ENCODE measurements at regions not wholly inside any gene's neighbourhood (a gene's known extent, or its start where the extent isn't known, plus 50 kb on each side); places are given as distances from the start of the nearest gene placed in this dataset.

GRCh38 chr1:47660622-47661021 is 222.8 kb downstream of the FOXD2 start:
- DNase-seq (ENCODE audit: low spot score) = no peak

GRCh38 chr1:47661040-47661439 is 223.2 kb downstream of the FOXD2 start:
- DNase-seq (ENCODE audit: low spot score) = peak; percentile 35

GRCh38 chr1:47662068-47662467 is 224.2 kb downstream of the FOXD2 start:
- DNase-seq (ENCODE audit: low spot score) = no peak

- DNase-seq (ENCODE audit: low spot score) = peak; percentile 17
Observed at GRCh38 chr1:47663286-47663685, 225.4 kb downstream of the FOXD2 start.

DNA sequence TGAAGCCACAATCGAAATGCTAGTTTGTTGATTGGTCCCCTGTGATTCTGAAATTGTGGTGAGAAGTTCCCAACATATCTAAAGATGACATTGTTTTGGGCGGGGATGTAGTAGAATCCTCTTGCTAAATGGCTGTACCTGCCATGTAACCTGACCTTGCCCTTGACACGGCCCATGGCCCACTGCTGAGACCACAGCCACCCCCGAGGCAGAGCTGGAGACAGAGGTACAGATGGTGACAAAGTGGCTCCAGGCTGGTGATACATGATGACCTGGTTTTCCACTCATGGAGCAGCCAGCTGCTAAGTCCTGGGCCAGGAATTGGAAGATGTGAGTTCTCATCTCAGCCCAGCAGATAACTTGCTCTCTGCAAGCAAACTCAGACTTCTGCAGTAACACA is 226.5 kb downstream of the FOXD2 start:
- peak; percentile 20 for DNase-seq (ENCODE audit: low spot score)

DNA sequence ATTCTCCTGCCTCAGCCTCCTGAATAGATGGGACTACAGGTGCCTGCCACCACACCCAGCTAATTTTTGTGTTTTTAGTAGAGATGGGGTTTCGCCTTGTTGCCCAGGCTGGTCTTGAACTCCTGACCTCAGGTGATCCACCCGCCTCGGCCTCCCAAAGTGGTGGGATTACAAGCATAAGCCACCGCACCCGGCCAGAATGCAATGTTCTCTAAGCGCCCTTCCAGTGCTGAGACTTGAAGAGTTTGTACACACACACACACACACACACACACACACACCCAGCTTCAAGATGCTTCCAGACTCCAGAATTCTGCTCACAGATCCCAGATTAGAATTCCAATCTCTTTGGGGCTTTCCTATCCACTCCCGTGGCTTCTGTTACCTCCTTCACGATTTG is 227.1 kb downstream of the FOXD2 start:
- peak; percentile 19 for DNase-seq (ENCODE audit: low spot score)

DNA sequence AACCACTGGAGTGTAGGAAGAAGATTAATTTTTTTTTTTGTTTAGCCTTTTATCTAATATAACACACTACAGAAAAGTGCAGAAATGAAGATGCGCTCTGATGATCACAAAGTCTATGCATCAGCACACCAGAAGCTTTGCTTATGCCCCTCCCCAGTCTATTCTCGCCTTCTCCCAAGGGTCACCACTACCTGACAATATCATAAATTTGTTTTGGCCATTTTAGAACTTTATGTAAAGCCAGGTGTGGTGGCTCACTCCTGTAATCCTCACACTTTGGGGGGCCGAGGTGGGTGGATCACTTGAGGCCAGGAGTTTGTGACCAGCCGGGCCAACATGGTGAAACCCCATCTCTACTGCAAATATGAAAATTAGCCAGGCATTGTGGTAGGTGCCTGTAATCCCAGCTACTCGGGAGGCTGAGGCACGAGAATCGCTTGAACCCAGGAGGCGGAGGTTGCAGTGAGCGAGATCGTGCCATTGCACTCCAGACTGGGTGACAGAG is 231.3 kb downstream of the FOXD2 start:
- DNase-seq (ENCODE audit: low spot score) = no peak

DNA sequence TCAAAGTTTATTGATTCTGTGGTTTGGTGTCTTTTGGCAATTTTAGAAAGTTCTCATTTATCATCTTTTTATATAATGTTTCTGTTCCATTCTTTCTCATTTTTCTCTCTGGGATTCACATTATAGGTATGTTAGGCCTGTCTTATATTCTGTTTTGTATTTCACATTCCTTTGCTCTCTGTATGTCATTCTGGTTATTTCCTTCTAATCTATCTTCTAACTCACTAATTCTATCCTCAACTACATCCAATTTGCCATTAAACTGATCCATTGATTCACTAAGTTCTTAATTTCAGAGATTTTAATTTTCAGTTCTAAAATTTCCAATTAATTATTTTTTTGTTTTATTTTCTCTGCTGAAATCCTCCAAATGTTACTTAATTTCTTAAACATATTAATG is 234.8 kb downstream of the FOXD2 start:
- DNase-seq (ENCODE audit: low spot score) = no peak

GRCh38 chr1:47674189-47674588 is 236.3 kb downstream of the FOXD2 start:
- no peak for DNase-seq (ENCODE audit: low spot score)

GRCh38 chr1:47675047-47675675 is 237.3 kb downstream of the FOXD2 start:
- peak; percentile 23 for DNase-seq (ENCODE audit: low spot score)

- DNase-seq (ENCODE audit: low spot score) = peak; percentile 29
Observed at GRCh38 chr1:47675721-47676120, 237.9 kb downstream of the FOXD2 start.

DNA sequence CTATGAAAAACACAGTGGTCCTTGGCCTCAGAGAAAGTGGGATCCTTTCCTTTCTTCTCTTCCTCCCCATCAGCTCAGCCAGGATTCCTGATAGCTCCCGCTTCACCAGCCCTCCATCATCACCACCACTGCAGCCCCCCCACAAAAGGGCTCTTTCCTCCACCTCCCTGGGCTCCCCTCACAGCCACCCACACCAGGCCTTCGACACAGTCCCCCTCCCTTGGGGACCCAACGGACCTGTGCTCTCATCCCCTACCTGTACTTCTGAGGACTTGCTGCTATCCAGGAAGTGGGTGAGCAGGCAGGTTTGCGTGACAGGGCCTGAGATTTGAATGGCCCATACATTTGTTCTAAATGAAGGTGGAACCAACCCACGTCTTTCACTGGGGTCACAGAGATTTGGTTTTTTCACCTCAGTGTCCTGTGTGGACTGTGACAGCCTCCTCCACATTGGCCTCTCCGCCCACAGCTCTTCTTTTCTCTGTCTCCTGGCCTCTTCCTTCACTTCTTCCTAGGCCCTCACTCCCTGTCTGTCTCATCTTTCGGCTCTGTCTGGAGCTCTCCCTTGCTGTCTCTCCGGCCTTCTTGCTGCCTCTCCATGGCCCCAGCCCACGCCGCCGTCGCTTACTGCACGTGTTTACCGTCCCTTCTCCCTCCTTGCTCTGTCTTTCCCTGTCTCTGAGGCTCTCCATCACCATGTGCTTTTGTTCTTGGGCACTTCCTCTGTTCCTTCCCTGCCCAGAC is 238.6 kb downstream of the FOXD2 start:
- DNase-seq (ENCODE audit: low spot score) = peak; percentile 36

DNA sequence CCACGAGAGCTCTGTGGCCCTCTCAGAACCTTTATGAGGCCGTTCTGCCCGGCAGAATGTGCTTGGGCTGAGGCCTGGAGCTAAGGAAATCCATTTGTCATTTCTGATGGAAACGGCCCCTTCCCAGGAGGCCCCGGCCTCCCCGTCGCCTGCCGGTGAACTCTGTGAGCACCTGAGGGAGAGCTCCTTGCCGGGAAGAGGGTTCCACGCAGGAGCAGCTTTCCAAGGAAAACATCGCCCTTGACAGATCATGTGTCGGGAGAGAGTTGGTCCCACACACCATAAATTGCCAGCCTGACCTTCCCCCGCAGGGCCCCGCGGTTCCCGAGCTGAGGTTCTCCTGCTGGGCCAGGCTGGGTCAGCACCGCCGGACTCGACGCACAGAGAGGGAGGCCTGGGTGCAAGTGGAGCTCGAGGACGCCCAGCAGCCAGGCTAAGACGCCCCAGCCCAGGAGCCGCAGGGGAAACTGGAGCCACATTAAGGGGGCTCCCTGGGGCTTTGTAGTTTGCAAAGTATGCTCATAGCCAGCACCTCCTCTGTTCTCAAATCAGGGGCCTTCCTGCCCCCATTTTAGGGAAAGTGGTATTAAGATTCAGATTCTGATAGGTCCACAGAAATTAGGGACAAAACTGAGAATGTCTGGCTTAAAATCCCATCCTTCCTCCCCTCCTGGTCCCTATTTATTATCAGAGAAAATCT is 239.5 kb downstream of the FOXD2 start:
- DNase-seq (ENCODE audit: low spot score) = peak; percentile 39

DNA sequence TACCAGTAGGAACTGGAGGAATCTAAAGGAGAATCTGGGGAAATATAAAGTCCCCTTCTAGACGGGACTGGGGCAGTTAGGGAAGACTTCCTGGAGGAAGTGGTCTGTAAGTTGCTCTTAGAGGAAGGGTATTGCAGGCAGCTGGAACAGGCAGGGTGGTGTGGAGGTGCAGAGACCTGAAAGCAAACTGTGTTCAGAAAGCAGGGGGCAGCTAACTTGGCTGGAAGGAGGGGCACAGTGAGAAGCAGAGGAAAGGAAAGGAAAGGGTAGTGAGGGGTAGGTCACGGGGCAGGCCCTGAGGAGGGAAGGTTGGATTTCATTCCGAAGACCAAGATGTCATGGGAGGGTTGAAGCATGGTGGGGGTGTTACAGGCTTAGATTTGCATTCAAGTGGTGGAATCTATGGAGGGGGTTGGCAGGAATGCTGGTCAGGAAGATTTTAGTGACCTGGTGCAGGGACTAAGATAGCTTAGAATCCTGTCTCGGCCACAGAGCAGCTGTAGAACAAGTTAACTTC is 240.7 kb downstream of the FOXD2 start:
- DNase-seq (ENCODE audit: low spot score) = peak; percentile 26

- peak; percentile 37 for DNase-seq (ENCODE audit: low spot score)
Observed at GRCh38 chr1:47679301-47679791, 241.5 kb downstream of the FOXD2 start.

DNA sequence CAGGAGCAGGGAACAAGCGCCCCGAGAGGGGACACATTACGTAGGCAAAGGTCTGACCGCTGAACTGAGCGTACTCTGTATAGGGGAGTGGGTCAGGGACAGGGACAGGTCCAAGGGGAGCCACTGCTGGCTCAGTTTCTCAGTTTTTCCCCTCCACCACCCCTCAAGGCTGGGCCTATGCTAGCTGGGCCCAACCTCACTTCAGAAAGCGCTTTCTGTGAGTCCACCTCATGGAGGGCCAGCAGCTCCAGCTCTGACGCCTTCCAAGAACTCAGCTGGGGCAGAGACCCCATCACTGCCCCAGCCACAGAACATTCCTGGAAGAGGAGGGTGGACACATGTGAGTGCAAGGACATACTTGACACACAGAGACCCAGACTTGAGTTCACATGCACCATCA is 242.0 kb downstream of the FOXD2 start:
- peak; percentile 28 for DNase-seq (ENCODE audit: low spot score)

GRCh38 chr1:47680815-47681475 is 243.1 kb downstream of the FOXD2 start:
- peak; percentile 34 for DNase-seq (ENCODE audit: low spot score)

DNA sequence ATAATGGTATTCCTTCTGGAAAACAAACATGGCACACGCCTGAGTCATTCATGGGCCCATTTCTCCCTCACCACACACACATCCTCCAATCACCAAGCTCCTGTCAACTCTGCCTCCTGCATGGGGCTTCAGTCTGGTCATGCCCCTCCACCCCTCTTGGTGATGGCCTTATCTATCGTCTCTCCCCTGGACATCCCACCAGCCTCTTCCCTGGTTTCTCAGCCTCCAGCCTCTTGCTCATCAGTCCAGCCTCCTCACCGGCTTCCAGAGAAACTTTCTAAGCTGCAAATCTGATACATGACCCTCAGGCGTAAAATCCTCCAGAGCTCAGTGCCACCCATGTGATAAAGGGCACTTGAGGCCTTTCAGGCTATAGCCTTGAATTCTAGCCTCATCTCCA is 243.9 kb downstream of the FOXD2 start:
- peak; percentile 21 for DNase-seq (ENCODE audit: low spot score)

DNA sequence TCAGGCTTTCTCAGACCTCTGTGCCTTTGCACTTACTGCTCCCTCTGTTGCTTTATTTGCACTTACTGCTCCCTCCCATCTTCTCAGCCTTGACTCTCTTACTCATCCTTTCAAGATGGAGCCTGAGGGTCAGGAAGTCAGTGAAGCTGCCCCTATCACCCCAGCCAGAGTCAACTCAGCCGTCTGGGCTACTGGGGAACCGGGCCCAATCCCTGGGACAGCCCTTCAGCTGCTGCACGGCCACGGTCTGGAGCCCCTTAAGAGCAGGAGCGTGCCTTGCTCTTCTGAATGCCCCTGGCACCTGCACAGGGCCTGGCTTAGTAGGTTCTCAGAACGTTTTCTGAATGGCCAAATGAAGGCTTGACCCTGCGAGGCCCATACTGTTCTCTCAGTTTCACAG is 244.4 kb downstream of the FOXD2 start:
- peak; percentile 40 for DNase-seq (ENCODE audit: low spot score)

GRCh38 chr1:47682786-47683350 is 245.0 kb downstream of the FOXD2 start:
- peak; percentile 35 for DNase-seq (ENCODE audit: low spot score)

GRCh38 chr1:47683401-47683800 is 245.6 kb downstream of the FOXD2 start:
- no peak for DNase-seq (ENCODE audit: low spot score)

DNA sequence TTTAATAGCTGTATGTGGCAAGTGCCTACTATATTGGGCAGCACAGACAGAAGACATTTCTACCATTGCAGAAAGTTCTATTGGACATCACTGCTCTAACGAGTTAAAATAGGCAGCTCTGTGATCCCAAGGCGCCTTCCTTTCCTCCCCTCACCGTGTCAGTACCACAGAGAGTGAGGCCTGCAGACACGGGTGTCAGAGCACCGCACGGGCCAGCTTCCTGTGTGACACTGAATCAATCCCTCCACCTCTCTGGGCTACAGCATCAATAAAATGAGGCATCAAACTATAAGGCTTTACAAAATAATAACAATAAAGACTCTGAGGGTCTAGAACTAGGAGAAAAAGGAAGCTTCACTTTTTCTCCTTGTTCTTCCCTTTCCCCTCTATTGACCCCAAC is 246.7 kb downstream of the FOXD2 start:
- peak; percentile 19 for DNase-seq (ENCODE audit: low spot score)

All from ecto neural progenitor cell (in vitro differentiated cells).